ENCODE measurements at regions not wholly inside any gene's neighbourhood (a gene's known extent, or its start where the extent isn't known, plus 50 kb on each side); places are given as distances from the start of the nearest gene placed in this dataset.

DNA sequence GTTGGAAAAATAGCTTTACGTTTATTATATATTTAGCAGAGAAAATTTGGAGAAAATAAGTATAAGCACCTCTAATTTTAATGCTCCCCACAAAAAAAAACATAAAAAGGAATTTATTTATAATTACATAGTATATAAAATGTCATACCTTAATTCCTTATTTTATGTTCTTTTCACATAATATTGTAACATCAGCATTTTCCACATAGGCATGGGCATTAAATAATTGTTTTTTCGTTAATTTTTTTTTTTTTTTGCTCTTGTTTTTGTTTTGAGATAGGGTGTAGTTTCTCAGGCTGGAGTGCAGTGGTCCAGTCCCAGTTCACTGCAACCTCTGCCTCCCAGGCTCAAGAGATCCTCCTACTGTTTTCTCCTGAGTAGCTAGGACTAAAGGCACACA lies 329.8 kb upstream of the FOXG1 start:
- Mint-ChIP-seq H3K9me3 (ENCODE audit: low read depth) (peaks cover 15% of the 10 kb centered on the region), H3K4me3 (no peak overlapping the region), H3K27ac (no peak overlapping the region), H3K27me3 (no peaks in the 10 kb centered on the region), H3K4me1 (no peaks in the 10 kb centered on the region), H3K36me3 (no peaks in the 10 kb centered on the region)
- no peak for ATAC-seq
- DNase-seq = no peak
- CTCF ChIA-PET = no interaction called here

DNA sequence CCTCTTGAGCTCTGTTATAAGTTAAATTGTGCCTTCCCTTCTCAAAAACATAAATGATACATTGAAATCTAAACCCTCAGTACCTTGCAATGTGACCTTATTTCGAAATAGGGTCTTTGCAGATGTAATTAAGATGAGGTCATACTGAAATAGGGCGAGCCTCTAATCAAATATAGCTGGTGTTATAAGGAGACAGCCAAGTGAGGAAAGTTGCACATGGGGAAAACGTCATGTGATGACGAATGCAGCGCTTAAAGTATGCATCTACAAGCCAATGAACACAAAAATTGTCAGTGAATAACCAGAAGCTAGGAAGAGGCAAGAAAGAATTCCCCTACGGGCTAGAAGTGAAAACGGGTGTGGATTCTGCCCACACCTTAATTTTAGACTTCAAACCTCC lies 305.2 kb upstream of the FOXG1 start:
- H3K36me3 Mint-ChIP-seq = no peaks in the 10 kb centered on the region
- ATAC-seq (no peak), DNase-seq (no peak)
- CTCF ChIA-PET = no interaction called here
- H3K9me3 Mint-ChIP-seq (ENCODE audit: low read depth) = peaks cover 9% of the 10 kb centered on the region
- H3K4me3 Mint-ChIP-seq = no peak overlapping the region
- no peaks in the 10 kb centered on the region for H3K4me1 Mint-ChIP-seq
- H3K27ac Mint-ChIP-seq = no peak overlapping the region
- no peaks in the 10 kb centered on the region for H3K27me3 Mint-ChIP-seq

GRCh38 chr14:28467611-28468010 lies 299.0 kb upstream of the FOXG1 start:
- H3K27me3 Mint-ChIP-seq = no peaks in the 10 kb centered on the region
- H3K9me3 Mint-ChIP-seq (ENCODE audit: low read depth) = peaks cover 10% of the 10 kb centered on the region
- CTCF ChIA-PET = no interaction called here
- H3K36me3 Mint-ChIP-seq = no peaks in the 10 kb centered on the region
- ATAC-seq = no peak
- no peak overlapping the region for H3K27ac Mint-ChIP-seq
- DNase-seq = no peak
- no peak overlapping the region for H3K4me3 Mint-ChIP-seq
- H3K4me1 Mint-ChIP-seq = no peaks in the 10 kb centered on the region

DNA sequence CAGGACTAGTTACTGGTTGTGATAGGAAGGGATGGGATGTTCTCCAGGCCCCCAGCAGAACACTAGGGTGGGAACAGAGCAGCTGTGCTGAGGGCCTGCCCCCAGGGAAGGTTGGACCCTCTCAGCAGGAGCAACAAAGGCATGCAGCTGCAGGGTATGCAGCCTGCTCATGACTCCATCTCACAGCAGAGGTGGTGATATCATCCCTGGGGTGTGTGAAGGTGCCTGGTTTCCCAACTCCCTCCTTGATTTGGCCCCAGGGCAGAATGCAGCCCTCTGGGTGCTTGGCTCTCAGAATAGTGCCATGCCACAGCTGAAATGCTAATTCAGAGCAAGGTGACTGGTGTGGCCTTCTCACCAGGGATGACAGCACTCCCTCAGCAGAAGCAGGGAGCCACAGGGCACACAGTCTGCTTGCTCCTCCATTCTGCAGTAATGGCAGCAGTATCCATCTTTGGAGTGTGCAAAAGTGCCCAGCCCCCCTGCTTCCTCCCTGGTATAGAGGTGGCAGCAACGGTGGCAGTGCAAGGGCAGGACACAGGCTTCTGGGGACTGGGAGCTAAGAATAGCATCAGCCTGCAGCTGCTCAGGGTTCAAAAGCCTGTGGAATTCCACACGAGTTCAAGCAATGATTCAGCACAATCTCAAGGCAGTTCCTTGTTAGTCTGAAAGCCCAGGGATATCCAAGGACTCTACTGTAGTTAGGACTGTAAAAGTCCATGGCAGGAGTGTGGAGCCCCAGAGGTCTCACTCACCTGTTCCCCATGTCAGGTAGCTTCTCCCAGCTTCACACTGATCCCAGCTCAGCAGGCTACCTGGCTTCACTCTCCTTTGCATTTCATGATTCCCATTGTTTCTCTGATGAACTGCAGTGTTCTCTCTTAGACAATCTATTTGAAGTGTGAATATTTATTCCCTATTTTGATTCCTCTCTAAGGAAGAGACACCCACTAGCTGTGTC lies 298.1 kb upstream of the FOXG1 start:
- Mint-ChIP-seq H3K27ac (no peak overlapping the region), H3K4me1 (no peaks in the 10 kb centered on the region), H3K36me3 (no peaks in the 10 kb centered on the region), H3K27me3 (no peaks in the 10 kb centered on the region), H3K4me3 (no peak overlapping the region), H3K9me3 (ENCODE audit: low read depth) (peaks cover 12% of the 10 kb centered on the region)
- ATAC-seq (no peak), DNase-seq (no peak)
- CTCF ChIA-PET = no interaction called here

DNA sequence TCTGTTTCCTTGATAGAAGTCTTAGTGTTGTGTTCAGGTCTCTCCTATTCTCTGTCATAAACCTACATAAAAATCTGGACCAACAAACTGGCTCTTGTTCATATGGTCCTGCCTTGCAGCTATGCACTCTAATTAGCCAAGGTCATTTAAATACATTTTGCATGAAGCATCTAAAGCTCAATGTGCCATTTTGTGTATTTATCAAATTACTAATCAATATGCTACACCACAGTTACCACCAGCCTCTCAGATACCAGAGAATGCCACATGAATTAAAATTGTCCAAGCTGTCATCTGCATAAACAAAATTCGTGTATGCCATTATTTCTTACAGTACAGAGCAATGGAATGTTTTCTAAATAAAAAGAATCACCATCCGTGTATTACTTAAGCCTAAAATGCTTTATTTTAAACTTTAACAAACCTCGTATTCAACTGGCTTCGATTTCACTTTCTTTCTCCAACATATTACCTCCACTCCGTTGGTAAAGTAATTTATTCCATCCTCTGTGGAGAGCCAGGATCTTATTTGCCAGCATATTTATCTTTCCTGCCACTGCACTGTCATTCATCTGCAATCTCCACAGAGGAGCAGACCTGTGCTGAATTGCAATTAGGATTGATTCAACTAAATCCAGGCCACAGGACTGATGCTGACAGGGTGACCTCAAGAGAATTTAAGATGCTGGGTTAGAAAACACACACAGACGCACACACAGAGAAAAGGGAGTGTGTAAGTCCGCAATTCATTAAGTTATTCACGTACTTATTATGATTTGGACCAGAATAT lies 284.1 kb upstream of the FOXG1 start:
- ATAC-seq (no peak), DNase-seq (no peak)
- no peak overlapping the region for H3K4me3 Mint-ChIP-seq
- H3K27ac Mint-ChIP-seq = no peak overlapping the region
- H3K9me3 Mint-ChIP-seq (ENCODE audit: low read depth) = peaks cover 5% of the 10 kb centered on the region
- CTCF ChIA-PET = no interaction called here
- H3K36me3 Mint-ChIP-seq = no peaks in the 10 kb centered on the region
- no peaks in the 10 kb centered on the region for H3K4me1 Mint-ChIP-seq
- H3K27me3 Mint-ChIP-seq = no peaks in the 10 kb centered on the region

DNA sequence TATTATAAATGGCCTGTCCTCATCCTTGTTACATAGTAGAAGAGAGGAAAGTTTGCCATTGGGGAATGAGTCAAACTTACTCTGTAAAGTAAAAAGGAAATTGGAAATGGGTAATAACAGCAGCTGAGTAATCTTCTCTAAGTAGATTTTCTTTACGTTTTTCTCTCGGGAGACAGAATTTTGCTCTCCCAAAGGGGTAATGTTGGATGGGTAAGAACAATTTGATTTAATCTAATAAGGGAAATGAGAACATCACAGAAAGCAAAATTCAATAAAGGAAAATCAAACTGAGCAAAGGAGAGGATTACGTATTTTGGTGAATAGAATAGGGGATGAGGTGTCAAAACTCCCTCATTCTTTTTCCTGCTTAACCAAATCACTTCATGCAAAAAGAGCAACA lies 283.1 kb upstream of the FOXG1 start:
- Mint-ChIP-seq H3K27ac (no peak overlapping the region), H3K4me3 (no peak overlapping the region), H3K27me3 (no peaks in the 10 kb centered on the region), H3K36me3 (no peaks in the 10 kb centered on the region), H3K9me3 (ENCODE audit: low read depth) (peaks cover 8% of the 10 kb centered on the region), H3K4me1 (no peaks in the 10 kb centered on the region)
- no peak for DNase-seq
- CTCF ChIA-PET = no interaction called here
- no peak for ATAC-seq

GRCh38 chr14:28488684-28489083 lies 277.9 kb upstream of the FOXG1 start:
- no peaks in the 10 kb centered on the region for H3K36me3 Mint-ChIP-seq
- DNase-seq (no peak), ATAC-seq (no peak)
- H3K4me3 Mint-ChIP-seq = no peak overlapping the region
- CTCF ChIA-PET = no interaction called here
- no peaks in the 10 kb centered on the region for H3K4me1 Mint-ChIP-seq
- H3K27me3 Mint-ChIP-seq = no peaks in the 10 kb centered on the region
- no peak overlapping the region for H3K27ac Mint-ChIP-seq
- peaks cover 14% of the 10 kb centered on the region for H3K9me3 Mint-ChIP-seq (ENCODE audit: low read depth)

DNA sequence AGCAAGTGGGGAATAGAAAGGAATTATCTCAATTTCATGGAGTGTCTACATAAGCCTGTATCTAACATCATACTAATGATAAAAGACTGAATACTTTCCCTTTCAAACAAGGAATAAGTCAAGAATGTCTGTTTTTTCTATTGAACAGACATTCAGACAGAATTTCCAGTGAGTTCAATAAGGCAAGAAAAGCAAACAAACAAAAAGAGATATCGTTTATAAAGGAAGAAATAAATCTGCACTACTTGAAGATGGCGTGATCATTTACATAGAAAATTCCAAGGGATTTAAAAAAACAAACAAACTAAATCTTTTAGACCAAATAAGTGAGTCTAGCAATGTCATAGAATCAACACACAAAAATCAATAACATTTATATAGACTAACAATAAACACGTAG lies 273.1 kb upstream of the FOXG1 start:
- Mint-ChIP-seq H3K9me3 (ENCODE audit: low read depth) (peaks cover 15% of the 10 kb centered on the region), H3K4me1 (no peaks in the 10 kb centered on the region), H3K27ac (no peak overlapping the region), H3K27me3 (no peaks in the 10 kb centered on the region), H3K4me3 (no peak overlapping the region), H3K36me3 (no peaks in the 10 kb centered on the region)
- ATAC-seq (no peak), DNase-seq (no peak)
- CTCF ChIA-PET = no interaction called here

DNA sequence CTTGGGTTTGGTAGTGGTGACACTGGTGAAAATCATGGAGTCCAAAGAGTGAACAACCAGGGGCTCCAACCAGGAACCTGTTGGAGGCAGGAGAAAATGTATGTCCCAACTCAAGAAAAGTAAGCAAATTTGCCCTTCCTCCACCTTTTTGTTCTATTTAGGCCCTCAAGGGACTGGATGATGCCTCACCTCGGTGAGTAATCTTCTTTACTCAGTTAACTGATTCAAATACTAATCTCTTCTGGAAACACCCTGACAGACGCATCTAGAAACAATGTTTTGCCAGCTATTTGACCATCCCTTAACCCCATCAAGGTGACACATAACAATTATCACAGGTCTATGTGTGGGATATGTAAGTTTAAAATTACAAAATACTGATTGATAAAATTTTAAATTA lies 272.4 kb upstream of the FOXG1 start:
- no peaks in the 10 kb centered on the region for H3K4me1 Mint-ChIP-seq
- H3K36me3 Mint-ChIP-seq = no peaks in the 10 kb centered on the region
- H3K9me3 Mint-ChIP-seq (ENCODE audit: low read depth) = peaks cover 11% of the 10 kb centered on the region
- CTCF ChIA-PET = no interaction called here
- ATAC-seq = no peak
- H3K27ac Mint-ChIP-seq = no peak overlapping the region
- no peak for DNase-seq
- no peak overlapping the region for H3K4me3 Mint-ChIP-seq
- no peaks in the 10 kb centered on the region for H3K27me3 Mint-ChIP-seq

DNA sequence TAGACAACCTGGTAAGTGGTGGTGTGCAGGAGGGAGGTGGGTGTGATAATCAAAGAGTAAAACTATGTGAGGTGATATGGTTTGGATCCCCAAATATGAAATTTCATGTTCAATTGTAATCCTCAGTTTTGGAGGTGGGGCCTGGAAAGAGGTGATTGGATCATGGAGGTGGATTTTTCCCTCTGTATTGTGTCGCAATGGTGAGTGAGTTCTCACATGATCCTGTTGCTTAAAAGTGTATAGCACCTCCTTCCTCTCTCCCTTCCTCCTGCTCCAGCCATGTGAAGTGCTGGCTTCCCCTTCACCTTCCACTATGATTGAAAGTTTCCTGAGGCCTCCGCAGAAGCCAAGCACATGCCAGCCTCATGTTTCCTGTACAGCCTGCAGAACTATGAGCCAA lies 270.2 kb upstream of the FOXG1 start:
- Mint-ChIP-seq H3K9me3 (ENCODE audit: low read depth) (peaks cover 14% of the 10 kb centered on the region), H3K4me1 (no peaks in the 10 kb centered on the region), H3K27ac (no peak overlapping the region), H3K36me3 (no peaks in the 10 kb centered on the region), H3K4me3 (no peak overlapping the region), H3K27me3 (no peaks in the 10 kb centered on the region)
- CTCF ChIA-PET = no interaction called here
- ATAC-seq = no peak
- DNase-seq = no peak

DNA sequence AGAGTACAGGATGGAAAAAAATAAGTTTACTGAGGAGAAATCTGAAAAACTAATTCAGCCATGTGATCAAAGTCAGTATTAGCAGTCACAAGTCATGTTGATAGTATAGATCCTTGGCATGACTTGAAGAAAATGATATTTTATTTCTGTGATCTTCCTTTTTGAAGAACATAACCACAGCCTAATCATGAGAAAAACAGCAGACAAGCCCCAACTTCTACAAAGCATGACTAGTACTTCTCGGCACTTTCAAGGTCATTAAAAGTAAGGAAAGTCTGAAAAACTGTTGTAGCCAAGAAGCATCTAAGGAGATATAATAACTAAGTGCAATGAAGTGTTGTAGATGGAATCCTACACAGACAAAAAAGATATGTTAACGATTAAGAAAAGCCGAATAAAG lies 264.1 kb upstream of the FOXG1 start:
- CTCF ChIA-PET = no interaction called here
- ATAC-seq (no peak), DNase-seq (no peak)
- H3K36me3 Mint-ChIP-seq = no peaks in the 10 kb centered on the region
- no peaks in the 10 kb centered on the region for H3K27me3 Mint-ChIP-seq
- H3K4me3 Mint-ChIP-seq = no peak overlapping the region
- peaks cover 10% of the 10 kb centered on the region for H3K9me3 Mint-ChIP-seq (ENCODE audit: low read depth)
- no peaks in the 10 kb centered on the region for H3K4me1 Mint-ChIP-seq
- no peak overlapping the region for H3K27ac Mint-ChIP-seq

- CTCF ChIA-PET = no interaction called here
- no peak for ATAC-seq
- peaks cover 9% of the 10 kb centered on the region for H3K9me3 Mint-ChIP-seq (ENCODE audit: low read depth)
- H3K36me3 Mint-ChIP-seq = no peaks in the 10 kb centered on the region
- H3K4me1 Mint-ChIP-seq = no peaks in the 10 kb centered on the region
- no peak overlapping the region for H3K27ac Mint-ChIP-seq
- no peak for DNase-seq
- H3K27me3 Mint-ChIP-seq = no peaks in the 10 kb centered on the region
- H3K4me3 Mint-ChIP-seq = no peak overlapping the region
Observed at GRCh38 chr14:28515571-28515970, 251.0 kb upstream of the FOXG1 start.

DNA sequence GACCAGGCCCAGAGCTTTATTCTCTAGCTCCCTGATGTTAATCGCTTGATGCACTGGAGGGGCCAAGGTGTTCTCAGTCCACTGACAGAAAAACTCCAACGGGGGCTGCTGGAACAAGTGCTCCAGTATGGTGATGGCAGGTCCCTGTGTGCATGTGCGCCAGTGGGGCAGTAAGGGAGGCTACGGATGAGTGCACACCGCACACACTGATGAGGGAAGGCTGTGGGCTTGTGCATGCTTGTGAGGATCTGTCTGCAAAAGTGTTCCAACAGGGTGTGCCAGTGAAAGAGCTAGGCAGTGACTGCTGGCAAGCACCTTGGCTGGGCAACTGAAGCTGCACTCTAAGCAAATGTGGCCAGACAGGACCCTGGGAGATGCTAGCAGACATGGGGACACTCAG lies 229.7 kb upstream of the FOXG1 start:
- Mint-ChIP-seq H3K4me3 (no peak overlapping the region), H3K9me3 (ENCODE audit: low read depth) (peaks cover 36% of the 10 kb centered on the region), H3K27me3 (no peaks in the 10 kb centered on the region), H3K36me3 (no peaks in the 10 kb centered on the region), H3K4me1 (no peaks in the 10 kb centered on the region), H3K27ac (no peak overlapping the region)
- ATAC-seq = no peak
- DNase-seq = no peak
- CTCF ChIA-PET = no interaction called here

DNA sequence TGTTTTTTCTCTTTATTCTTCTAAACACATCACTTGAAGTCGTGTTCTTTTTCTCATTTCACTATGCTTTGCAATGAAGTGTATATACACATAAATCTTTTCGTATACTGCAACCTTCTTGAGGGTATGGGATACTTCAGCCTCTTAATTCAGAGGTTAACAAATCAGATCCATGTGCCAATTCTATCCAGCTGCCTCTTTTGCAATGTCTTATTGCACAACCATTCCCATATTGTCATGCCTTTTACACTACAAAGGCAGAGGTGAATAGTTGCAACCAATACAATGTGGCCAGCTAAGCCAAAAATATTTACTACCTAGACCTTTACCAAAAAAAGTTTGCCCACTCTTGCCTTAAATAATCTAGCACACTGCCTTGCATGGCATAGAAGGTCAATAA lies 224.5 kb upstream of the FOXG1 start:
- Mint-ChIP-seq H3K9me3 (ENCODE audit: low read depth) (peaks cover 17% of the 10 kb centered on the region), H3K4me1 (no peaks in the 10 kb centered on the region), H3K36me3 (no peaks in the 10 kb centered on the region), H3K27ac (no peak overlapping the region), H3K27me3 (no peaks in the 10 kb centered on the region), H3K4me3 (no peak overlapping the region)
- no peak for DNase-seq
- ATAC-seq = no peak
- CTCF ChIA-PET = no interaction called here
